Stimulated activated CD4-positive, alpha-beta T cell treated with anti-CD3 and anti-CD28 coated beads, Interleukin-1b, Interleukin-23, amount 100 ng/mL, for 4 hours (primary cell): ENCODE measurements at regions not wholly inside any gene's neighbourhood (a gene's known extent, or its start where the extent isn't known, plus 50 kb on each side); places are given as distances from the start of the nearest gene placed in this dataset.

ENCODE experiments used
- DNase-seq, 2 donors: peaks; one replicate each; pipeline ENCODE4 v3.0.0-alpha.2; 2020; ENCODE audit warnings: low read depth in 2 of 2

DNA sequence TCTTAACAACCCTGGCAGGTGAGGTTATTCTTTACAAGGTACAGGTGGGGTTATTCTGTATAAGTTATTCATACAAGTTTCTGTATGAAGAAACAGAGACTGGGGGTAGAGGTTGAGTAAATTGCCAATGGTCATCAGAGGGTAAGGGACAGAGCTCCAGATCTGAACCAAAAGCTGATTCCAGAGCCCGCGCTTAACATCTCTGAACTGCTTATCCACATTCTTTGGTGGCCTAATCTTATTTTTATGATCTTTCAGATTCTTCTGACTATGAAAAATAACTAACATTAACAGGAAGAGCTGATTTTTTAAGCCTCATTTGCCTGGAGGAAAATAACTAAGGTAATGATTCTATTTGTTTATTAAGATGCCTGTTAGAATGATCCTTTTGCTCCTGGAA is 63.9 kb upstream of the BARHL2 start:
- no peak for DNase-seq

DNA sequence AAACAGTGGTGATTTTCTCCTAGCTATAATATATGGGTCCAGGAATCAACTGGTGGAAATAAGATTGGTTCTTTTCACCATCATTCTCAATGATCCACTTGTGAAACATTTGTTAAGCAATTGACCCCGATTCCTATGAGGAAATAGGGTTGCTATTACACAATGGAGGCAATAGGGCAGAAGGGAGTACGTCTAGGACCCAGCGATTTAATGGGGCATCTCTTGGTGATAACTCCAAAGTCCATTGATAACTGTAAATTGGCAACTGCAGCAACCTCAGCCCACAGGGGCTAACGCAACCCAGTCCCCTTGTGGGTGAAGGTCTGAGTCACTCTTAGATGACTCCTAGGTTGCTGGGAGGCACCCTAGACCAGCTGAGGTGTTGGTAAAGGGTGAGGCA is 62.5 kb upstream of the BARHL2 start:
- DNase-seq: no peak

DNA sequence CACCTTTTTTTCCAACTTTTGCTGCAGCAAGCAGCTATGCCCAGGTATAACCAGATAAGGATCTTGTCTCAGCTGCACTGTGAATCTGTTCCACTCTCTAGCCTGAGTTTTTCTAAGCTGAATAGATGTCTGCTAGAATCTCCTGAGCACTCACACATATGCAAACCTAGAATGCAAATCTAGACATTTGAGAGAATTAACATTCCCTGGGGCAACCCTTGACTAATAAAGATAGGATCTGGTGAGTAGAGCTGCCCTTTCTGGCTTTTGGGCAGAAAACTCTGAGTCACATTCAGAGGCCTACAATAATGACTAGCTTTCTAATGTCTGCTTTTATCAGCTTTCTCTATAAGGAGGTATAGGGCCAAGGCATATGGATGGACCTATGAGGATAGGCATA is 61.4 kb upstream of the BARHL2 start:
- no peak for DNase-seq

DNA sequence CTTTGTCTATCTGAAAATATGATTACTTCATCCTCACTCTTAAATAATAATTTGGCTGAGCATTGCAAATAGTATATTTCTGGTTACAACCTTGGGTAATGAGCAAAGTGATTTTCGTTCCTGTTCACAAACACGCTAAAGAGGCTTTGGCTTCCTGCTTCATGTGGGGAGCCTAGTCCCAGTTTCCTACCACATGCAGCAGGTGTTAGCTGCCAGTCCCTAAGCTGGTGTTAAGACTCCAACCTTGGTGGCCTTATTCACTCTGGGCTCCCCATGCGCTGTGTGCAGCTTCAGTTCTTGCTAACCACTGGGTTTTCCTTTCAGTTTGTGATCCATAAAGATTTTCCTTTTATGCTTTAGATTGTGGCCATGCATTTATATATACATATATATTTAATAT is 56.7 kb upstream of the BARHL2 start:
- DNase-seq: no peak

DNA sequence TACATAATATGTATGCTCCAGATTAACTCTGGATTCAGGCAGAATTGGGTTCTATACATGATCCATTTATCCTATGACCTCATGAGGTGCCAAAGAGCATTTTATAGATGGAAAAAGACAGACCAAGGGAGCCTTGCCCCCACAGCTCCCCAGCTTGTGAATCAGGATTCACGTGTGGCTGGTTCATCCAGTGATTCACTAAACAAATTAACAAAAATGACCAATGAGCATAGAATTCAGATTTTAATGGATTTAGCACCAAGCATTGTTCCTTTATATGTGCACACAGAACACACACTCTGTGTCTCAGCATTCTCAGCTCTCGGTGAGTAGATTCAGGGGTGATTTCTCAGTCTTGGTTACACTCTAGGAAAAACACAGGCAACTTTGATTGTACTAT is 51.7 kb upstream of the BARHL2 start:
- no peak for DNase-seq

DNA sequence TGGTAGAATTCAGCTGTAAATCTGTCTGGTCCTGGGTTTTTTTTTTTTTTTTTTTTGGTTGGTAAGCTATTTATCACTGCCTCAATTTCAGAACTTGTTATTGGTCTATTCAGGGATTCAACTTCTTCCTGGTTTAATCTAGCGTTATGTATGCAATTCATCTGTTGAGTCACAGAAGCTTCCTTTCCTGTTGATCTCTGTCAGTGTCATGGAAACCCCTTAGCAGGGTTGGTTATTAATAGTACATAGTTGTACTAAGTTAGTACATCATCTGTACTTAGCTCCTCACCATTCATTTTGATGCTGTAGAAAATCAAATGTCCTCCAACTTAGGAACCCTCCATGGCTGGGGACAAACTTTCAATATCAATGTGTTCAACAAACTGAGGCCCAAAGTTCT is 51.0 kb upstream of the BARHL2 start:
- no peak for DNase-seq
